HEK293 (cell line): ENCODE measurements at regions not wholly inside any gene's neighbourhood (a gene's known extent, or its start where the extent isn't known, plus 50 kb on each side); places are given as distances from the start of the nearest gene placed in this dataset.

Source experiments
- ZNF16 ChIP-seq: fragments of 450-650 bp; formaldehyde crosslinking; IDR thresholded peaks from 2 replicates; pipeline ENCODE4 v1.5.1; 2016; ENCODE audit warnings: low read depth, missing biosample characterization, missing genetic modification characterization
- ZNF777 ChIP-seq: fragments of 450-650 bp; formaldehyde crosslinking; IDR thresholded peaks from 2 replicates; pipeline ENCODE4 v1.5.1; 2017; ENCODE audit warnings: missing biosample characterization, missing genetic modification characterization, borderline replicate concordance

DNA sequence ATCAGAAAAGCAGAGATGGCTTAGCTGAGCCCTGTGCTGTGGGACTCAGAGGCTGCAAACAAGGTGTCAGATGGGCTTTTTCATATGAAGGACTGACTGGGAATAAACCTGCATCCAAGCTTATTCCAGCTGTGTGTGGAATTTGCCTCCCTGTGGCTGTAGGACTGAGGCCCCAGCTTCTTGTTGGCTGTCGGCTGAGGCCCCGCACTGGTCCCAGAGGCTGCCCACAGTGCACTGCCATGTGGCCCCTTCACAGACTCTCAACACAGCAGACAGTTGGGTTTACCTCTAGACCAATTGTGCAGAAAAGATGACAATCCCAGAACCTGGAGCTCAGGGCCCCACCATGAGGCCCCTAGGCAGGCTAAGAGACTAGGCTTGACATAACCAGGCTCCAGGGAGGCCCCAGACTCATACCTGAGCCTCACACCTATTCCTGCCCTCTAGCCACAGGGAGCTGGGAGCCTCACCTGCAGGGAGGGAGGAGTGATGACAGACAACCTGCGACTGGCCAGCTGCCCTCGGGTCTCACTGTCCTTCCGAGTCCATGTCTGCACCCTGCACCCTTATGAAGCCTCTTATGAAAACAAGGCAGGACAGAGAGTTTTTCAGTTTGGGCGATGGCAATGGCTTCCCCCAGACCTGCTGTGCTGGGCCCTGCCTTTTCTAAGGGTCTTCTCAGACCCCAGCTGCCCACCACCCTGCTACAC, 615.5 kb downstream of the NPHP4 start:
- no peak for TF ChIP-seq ZNF777 (tag by site-specific recombination)
- no peak for TF ChIP-seq ZNF16 (tag by site-specific recombination)
